DOHH2 (cell line): ENCODE measurements at regions not wholly inside any gene's neighbourhood (a gene's known extent, or its start where the extent isn't known, plus 50 kb on each side); places are given as distances from the start of the nearest gene placed in this dataset.

ENCODE experiments used
- H3F3A ChIP-seq: fragments of 200-600 bp; sonication (generic), shearing (Covaris generic); 2 replicates; pipeline ENCODE4 v1.6.0; 2016; ENCODE audit warnings: antibody characterized with exemption, mild to moderate bottlenecking; ENCODE audit not compliant: control insufficient read depth, insufficient read depth
- H3K27ac ChIP-seq: fragments of 200-600 bp; sonication (generic); 2 replicates; pipeline ENCODE4 v1.5.1; 2014; ENCODE audit warnings: low read depth, mild to moderate bottlenecking, low read length, moderate library complexity
- H3K27me3 ChIP-seq: fragments of 200-600 bp; sonication (generic); 2 replicates; pipeline ENCODE4 v1.6.1; 2014; ENCODE audit warnings: mild to moderate bottlenecking, low read length, mixed read lengths; ENCODE audit not compliant: control insufficient read depth
- H3K36me3 ChIP-seq: fragments of 200-600 bp; sonication (generic); 2 replicates; pipeline ENCODE4 v1.6.1; 2014; ENCODE audit warnings: mild to moderate bottlenecking, low read length, moderate library complexity, mixed read lengths; ENCODE audit not compliant: control insufficient read depth
- H3K4me1 ChIP-seq: fragments of 200-600 bp; sonication (generic); 2 replicates; pipeline ENCODE4 v1.6.1; 2014; ENCODE audit warnings: mild to moderate bottlenecking, low read length, mixed read lengths; ENCODE audit not compliant: control insufficient read depth
- H3K4me2 ChIP-seq: fragments of 200-600 bp; sonication (generic); 2 replicates; pipeline ENCODE4 v1.6.0; 2014; ENCODE audit warnings: mild to moderate bottlenecking, low read length, moderate library complexity
- H3K4me3 ChIP-seq: fragments of 200-600 bp; sonication (generic); 2 replicates; pipeline ENCODE4 v1.5.1; 2014; ENCODE audit warnings: mild to moderate bottlenecking, low read length, mixed read lengths
- H3K79me2 ChIP-seq: fragments of 200-600 bp; sonication (generic); 2 replicates; pipeline ENCODE4 v1.6.1; 2014; ENCODE audit warnings: mild to moderate bottlenecking, low read length, mixed read lengths; ENCODE audit not compliant: control insufficient read depth
- H3K9me2 ChIP-seq: fragments of 200-600 bp; sonication (generic); replicated peaks from 2 replicates; pipeline ENCODE4 v1.6.1; 2014; ENCODE audit warnings: mild to moderate bottlenecking, low read length, mixed read lengths; ENCODE audit not compliant: control insufficient read depth
- H3K9me3 ChIP-seq: fragments of 200-600 bp; sonication (generic); 2 replicates; pipeline ENCODE4 v1.6.1; 2014; ENCODE audit warnings: antibody characterized with exemption, low read length, mixed read lengths; ENCODE audit not compliant: control insufficient read depth, insufficient read depth
- H4K20me1 ChIP-seq: fragments of 200-600 bp; sonication (generic); 2 replicates; pipeline ENCODE4 v1.6.0; 2014; ENCODE audit warnings: low read depth, mild to moderate bottlenecking, antibody characterized with exemption, low read length, moderate library complexity; ENCODE audit not compliant: control insufficient read depth, insufficient read depth
- CTCF ChIP-seq: fragments of 200-600 bp; sonication (generic); IDR thresholded peaks from one replicate; pipeline ENCODE4 v1.5.1; 2014; ENCODE audit warnings: antibody characterized with exemption, mild to moderate bottlenecking, low read depth, low read length; ENCODE audit not compliant: poor library complexity, severe bottlenecking
- EZH2phosphoT487 ChIP-seq: fragments of 200-600 bp; sonication (generic); IDR thresholded peaks from 2 replicates; pipeline ENCODE4 v1.6.1; 2017; ENCODE audit warnings: borderline replicate concordance, mild to moderate bottlenecking, antibody characterized with exemption, low read length, moderate library complexity, mixed read lengths

DNA sequence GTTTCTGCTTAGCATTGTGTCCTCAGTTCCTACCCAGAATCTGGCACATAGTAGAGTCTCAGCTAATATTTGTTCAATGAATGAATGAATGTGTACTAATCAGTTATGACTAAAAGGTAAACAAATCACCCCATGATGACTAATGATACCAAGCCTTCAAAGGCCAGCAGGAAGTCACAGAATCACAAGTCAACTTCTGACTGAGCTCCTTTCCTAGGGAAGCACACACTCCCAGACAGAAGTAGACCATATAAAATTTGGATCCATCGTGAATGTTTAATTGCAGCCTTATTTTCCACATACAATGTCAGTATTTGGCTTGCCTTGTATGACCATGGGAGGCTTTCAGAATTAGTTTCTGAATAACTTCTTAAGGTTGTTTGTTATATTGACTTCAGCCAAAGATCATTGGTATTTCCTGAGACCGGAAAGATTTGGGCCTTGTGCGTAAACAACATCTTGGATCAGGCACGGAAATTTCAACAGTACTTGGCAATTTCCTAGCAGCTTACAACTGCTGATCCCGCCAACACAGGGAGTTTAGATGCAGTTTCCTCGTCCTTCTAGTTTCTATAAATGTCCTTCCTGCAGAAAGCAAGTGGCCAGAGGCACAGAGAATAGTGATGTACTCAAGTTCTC is 185.9 kb upstream of the ATP1B1 start:
- H3K27me3 ChIP-seq = no peaks in the 10 kb centered on the region
- no peaks in the 10 kb centered on the region for H3K79me2 ChIP-seq
- no peaks in the 10 kb centered on the region for H3F3A ChIP-seq
- no peak overlapping the region for H3K4me2 ChIP-seq
- no peaks in the 10 kb centered on the region for H4K20me1 ChIP-seq
- TF ChIP-seq CTCF (no peak), EZH2phosphoT487 (no peak)
- no peak overlapping the region for H3K27ac ChIP-seq
- no peaks in the 10 kb centered on the region for H3K4me1 ChIP-seq
- H3K4me3 ChIP-seq = no peak overlapping the region
- H3K9me2 ChIP-seq = no peaks in the 10 kb centered on the region
- no peaks in the 10 kb centered on the region for H3K36me3 ChIP-seq
- no peaks in the 10 kb centered on the region for H3K9me3 ChIP-seq

DNA sequence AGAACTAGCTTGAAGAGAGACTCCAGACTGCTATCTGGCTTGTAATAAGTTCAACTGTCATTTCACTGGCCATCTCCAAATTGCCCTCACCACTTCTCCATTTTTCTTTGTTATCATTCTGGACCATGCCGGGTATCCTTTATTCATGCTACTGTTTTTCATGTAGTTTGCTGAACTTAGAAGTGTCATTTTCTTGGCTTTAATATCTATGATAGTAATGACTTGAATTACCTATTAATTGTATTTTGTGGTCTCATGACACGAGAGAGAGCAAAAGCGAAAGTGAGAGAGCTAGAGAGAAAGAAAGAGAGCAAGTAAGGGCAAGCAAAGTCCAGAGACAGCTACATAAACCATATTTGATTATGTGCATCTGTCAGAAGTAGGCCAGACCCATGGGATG is 184.9 kb upstream of the ATP1B1 start:
- Histone ChIP-seq H3K27me3 (no peaks in the 10 kb centered on the region), H3K9me3 (no peaks in the 10 kb centered on the region), H3K36me3 (no peaks in the 10 kb centered on the region), H4K20me1 (no peaks in the 10 kb centered on the region), H3K79me2 (no peaks in the 10 kb centered on the region), H3K4me1 (no peaks in the 10 kb centered on the region), H3K4me2 (no peak overlapping the region), H3F3A (no peaks in the 10 kb centered on the region), H3K27ac (no peak overlapping the region), H3K9me2 (no peaks in the 10 kb centered on the region), H3K4me3 (no peak overlapping the region)
- TF ChIP-seq CTCF (no peak), EZH2phosphoT487 (no peak)

- no peaks in the 10 kb centered on the region for H3K4me1 ChIP-seq
- no peaks in the 10 kb centered on the region for H3K79me2 ChIP-seq
- TF ChIP-seq CTCF (no peak), EZH2phosphoT487 (no peak)
- H3K9me3 ChIP-seq = no peaks in the 10 kb centered on the region
- no peaks in the 10 kb centered on the region for H3F3A ChIP-seq
- H3K36me3 ChIP-seq = no peaks in the 10 kb centered on the region
- H3K9me2 ChIP-seq = no peaks in the 10 kb centered on the region
- H3K4me2 ChIP-seq = no peak overlapping the region
- no peak overlapping the region for H3K27ac ChIP-seq
- no peaks in the 10 kb centered on the region for H4K20me1 ChIP-seq
- H3K27me3 ChIP-seq = no peaks in the 10 kb centered on the region
- no peak overlapping the region for H3K4me3 ChIP-seq
Observed at GRCh38 chr1:168923521-168924136, 182.9 kb upstream of the ATP1B1 start.
